Posterior vena cava (tissue), 2 donors: ENCODE measurements at regions not wholly inside any gene's neighbourhood (a gene's known extent, or its start where the extent isn't known, plus 50 kb on each side); places are given as distances from the start of the nearest gene placed in this dataset.

Experiments
- DNase-seq: peaks from one replicate; pipeline ENCODE4 v3.0.0-alpha.2; 2020; ENCODE audit warnings: low spot score
- intact Hi-C, 2 donors: fragments of 100-400 bp; cut with DNase I; formaldehyde crosslinking; loops; one replicate each; pipeline versions ENCODE4 v1.14.1 to v1.14.2; 2022 to 2023
- donor health status: DM: yes; HTN: yes; CAD: no.
- donor health status: DM: yes; HTN: yes; CAD: no.

DNA sequence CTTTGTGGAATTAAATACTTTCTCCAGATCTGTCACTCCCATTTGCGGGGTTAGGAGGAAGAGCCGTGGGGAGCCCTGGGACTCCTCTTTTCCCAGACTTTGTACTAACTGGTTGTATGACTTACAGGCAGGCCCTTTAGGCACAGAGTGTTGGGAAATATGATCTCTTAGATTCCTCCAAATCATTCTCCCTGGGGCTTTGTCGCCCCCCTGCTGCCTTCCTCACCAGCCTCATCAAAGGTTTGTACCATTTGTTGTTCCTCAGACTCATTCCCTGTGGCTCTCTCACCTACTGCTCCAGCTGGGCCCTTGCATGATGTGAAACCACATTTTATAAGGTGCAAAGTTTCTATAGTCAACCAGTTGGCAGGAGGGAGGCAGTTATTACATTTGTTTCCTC is 56.4 kb downstream of the CRYGS start:
- intact Hi-C loops = no loop called here
- no peak for DNase-seq

DNA sequence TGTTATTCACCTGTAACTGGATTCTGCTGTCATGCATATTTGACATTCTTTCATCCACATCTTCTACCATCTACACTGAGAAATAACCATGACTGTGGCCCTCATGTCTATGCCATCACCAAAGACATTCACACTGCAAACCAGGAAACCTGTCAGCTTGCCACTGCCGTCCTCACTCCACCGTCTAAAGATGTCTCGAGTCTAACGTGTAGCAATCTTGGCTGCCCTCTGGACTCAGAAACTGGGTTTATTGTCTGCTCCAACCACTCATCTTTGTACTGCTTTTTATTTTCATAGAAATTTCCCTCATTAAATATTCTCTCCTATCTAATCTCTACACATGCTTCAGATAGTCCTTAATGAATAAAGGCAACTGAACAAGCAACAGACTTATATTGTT is 57.1 kb downstream of the CRYGS start:
- DNase-seq = no peak
- intact Hi-C loops = no loop called here

DNA sequence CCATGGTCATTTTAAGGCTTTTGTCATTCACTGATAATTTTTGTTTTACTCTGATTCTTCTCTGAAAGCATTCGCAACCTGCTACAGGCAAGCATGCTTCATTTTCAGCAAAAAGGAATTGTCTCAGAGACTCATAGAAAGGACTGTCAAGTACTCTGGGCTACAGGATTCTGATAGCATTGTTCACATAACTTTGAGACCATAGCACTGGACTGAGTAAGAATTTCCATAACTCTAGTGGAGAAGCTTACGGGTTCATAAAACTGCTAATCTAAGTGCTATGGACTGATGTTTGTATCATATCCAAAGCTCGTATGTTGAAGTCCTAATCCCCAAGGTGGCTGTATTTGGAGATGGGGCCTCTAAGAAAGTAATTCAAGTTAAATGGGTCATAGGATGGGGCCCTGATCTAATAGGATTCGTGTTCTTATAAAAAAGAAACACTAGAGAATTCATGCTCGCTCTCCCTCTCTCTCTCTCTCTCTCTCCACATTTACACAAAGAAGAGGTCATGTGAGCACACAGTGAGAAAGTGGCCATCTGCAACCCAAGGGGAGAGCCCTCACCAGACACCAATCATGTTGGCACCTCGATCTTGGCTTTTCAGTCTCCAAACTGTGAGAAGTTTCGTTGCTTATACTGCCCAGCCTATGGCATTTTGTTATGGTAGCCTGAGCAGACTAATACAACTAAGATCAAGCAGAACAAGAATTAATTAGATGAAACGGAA is 60.4 kb downstream of the CRYGS start:
- DNase-seq = no peak
- intact Hi-C loops = no loop called here

DNA sequence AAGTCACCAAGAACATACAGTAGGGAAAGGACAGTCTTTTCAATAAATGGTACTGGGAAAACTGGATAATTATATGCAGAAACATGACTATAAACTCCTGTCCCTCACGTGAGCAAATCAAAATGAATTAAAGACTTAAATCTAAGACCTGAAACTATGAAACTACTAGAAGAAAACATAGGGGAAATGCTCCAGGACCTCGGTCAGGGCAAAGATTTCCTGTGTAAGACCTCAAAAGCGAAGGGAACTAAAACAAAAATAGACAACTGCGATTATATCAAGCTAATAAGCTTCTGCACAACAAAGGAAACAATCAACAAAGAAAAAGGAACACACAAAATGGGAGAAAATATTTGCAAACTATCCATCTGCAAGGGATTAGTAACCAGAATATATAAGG is 62.7 kb downstream of the CRYGS start:
- intact Hi-C loops = no loop called here
- DNase-seq = no peak

DNA sequence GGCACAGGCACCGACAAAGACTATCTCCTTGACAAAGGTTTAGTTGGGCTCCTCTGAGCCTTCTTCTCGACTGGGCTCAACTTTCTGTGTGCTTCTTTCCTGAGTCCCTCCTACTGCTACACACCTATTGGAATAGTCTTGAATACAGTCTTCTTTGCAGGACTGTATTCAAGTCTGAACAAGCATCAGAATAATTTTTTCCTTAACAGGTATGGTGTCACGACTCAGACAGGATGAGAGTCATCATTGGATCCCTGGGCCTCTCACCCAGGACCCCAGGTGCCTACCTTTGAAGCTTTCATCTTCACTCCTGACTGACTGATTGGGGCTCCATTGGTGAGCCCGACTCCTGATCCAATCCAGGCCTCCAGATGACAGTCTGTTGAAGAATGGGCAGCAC is 66.3 kb downstream of the CRYGS start:
- intact Hi-C loops = no loop called here
- DNase-seq = no peak

DNA sequence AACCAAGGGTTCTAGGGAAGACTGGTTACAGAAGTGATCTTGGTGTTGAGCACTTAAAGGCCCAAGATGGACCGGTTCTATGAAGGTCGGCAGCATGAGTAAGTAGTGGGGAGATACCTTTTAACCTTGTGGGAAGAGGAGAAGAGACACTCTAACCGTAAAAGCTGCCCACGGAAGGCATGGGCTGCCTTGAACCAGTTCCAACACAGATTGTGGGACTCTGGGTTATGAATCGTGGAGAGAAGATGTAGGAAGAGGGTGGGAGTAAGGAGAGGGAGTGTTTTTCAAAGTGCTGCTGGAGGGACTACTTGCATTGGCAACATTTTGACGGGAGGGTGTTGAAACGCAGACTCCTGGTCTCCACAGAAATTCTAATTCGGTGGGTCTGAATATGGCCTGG is 67.1 kb downstream of the CRYGS start:
- DNase-seq = no peak
- intact Hi-C loops = no loop called here

DNA sequence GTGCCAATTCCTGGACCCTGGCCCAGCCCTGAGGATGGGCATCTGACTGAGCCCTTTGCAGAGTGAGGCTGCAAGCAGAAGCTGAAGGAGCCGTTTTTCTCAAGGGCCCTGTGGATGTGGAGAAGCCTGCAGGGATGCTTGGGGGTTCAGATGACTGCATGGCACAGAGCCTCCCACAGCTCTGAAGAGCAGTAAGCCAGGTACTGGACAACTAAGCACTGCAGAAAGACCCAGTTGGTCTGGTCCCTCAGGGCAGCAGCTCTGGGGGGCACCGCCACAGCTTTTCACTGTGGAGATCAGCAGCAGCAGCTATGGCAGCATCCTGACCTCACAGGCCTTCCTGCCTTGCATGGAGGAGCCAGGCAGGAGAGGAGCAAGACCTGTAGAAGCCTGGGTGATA is 67.6 kb downstream of the CRYGS start:
- DNase-seq = no peak
- intact Hi-C loops = no loop called here

DNA sequence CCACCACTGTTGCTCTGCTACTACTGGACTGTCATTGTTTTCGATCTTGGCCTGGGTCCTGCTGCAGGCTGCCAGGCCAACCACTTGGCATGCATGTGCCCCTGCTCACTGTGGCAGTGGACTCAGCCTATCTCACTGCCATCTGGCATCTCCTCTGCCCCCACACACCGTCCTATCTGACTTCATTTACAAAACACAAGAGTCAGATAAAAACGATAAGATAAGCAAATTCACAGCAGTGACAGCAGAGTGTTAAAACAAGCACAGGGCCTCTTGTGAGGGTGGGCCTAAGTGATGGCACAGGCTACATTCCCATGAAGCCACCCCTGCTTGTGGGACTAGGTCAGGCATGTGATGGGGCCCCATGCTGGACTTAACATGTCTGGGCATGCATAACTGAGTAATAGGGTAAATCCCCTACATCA is 68.1 kb downstream of the CRYGS start:
- no peak for DNase-seq
- intact Hi-C loops = no loop called here

DNA sequence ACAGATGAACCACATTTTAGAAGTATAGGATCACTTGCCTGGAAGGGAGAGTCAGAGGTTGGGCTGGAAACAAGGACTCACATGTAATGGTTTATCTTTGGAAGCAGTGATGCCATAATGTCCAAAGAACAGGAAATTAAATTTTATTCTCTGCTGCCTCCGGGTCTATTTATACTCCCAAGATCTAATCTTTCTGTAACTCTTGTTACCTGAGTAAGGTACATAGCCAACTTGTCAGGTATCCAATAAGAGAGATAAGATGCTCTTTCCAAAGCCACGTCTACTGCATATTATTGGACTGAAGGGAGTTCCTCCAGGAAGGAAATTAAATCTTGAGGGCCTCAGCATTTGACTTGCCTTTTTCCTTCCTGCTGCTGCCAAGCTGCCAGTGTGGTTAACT is 71.0 kb downstream of the CRYGS start:
- intact Hi-C loops = no loop called here

DNA sequence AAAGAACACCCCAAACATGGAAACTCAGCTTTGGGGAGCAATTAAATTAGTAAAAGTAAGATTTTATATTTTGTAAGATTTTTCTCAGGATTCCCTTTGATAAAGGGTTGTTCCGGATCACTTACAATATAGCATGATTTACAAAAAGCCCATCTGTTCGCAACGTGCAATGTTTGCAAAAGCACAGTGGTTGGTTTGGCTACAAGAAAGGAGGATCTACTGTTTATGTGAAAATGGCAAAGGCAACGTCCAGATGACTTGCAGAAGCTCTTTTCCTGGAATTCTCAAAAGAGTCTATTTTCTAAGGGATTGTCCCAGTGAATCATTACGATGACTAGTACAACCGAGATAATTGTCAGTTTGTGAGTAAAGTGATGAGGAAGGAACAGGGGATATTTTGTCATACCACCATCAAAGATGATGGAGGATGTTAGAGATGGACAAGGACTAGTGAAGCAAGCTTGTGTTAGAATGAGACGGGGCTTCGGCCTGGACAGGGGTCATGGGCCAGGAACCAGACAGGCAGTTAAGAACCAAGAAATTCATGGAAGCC is 71.6 kb downstream of the CRYGS start:
- no peak for DNase-seq
- intact Hi-C loops = no loop called here

More for the DNA sequence above, 71.0 kb downstream of the CRYGS start:
- DNase-seq = no peak

DNA sequence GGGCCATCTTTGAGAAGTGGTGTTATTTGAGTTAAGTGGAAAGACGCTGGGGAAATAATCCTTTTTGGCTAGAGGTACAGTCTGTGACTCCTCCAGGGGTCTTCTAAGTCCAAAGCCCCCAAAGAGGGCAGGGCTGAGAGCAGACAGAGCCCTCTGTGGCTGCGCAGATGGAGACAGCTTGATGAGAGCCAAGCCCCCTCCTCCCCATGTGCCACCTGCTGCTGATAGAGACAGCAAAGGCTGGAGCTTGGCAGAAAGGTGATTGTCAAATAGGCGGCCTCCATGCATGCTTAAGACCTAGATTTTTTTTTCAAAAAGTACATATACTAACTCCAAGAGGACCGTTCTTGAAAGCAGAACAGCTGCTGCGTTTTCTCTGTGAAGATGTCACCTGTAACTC is 72.4 kb downstream of the CRYGS start:
- no peak for DNase-seq
- intact Hi-C loops = no loop called here

DNA sequence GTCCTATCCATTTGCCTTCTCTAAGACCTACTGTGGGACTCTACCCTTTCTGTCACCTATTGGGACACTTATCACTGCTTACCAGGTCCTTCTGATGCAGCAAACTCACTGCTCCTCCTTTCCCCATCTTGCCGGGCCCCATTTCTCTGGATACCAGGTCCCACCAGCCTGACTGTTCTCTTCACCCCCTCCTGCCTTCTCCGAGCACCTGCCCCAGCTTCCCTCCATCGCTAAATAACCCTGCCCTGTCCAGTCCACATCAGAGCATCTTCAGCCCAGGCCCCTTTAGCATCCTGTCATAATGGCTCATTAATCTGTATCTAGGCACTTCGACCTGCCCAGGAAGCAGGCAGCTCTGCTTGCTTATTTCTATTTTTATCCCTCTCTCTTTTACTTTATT is 74.7 kb downstream of the CRYGS start:
- intact Hi-C loops = no loop called here
- no peak for DNase-seq

DNA sequence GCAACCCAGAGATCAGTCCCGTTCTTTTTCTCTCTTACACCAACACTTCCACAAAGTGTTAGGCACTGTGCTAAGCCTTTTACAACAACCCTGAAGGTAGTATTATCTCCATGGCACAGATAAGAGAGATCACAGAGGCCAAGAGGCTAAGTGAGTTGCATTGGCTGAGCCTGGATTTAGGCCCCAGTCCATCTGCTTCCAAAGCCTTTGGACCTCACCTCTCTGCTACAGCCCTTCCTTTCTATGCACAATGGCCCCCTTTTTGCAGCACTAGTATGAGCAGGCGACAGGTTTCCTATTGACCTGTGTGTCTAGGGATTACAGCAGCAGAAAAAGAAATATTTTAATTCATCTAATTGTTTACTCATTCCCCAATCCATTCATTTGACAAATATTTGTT is 76.2 kb downstream of the CRYGS start:
- intact Hi-C loops = no loop called here
- no peak for DNase-seq

DNA sequence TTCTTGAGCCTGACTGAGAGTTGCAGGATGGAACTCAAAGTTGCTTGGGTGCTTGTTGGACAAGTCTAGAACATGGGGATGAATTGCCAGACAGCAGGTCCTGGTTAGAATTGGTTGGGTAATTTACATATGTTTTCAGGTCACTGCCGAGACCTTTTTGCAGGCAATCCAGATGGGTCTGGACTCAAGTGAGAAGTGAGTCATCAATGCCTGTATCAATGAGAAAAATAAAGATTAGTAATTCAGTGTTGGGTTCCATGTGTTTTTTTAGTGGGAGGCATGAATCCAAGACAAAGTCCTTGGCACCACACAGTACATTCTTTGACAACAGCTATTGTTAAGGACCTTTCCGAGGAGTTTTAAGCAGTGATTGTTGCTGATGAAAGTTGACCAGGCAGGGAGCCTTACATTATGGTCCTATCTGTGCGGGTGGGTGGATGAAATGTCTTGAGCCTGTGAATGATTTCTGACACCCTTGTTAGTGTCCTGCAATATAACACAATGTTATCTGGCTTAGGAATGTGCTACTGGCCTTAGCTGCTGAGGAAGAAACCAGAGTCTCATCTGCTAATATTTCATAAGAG is 77.7 kb downstream of the CRYGS start:
- DNase-seq = no peak
- intact Hi-C loops = no loop called here

DNA sequence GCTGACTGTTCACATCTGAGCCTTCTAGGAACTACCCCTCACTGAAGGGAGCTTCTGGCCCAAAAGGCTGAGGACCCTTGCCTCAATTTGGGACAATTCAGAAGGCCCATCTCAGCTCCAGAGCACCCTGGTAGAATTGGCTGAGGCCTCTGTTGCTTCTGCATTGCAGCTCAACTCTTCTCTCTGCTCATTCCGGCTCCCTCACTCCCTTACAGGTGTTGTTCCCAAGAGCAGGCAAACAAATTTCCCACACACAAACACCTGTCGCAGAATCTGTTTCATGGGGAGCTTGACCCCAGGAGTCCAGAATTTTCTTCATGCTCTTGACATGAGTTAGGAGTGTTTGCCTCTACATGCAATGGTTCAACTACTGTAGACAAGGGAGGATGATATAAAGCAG is 78.7 kb downstream of the CRYGS start:
- DNase-seq = no peak
- intact Hi-C loops = no loop called here

DNA sequence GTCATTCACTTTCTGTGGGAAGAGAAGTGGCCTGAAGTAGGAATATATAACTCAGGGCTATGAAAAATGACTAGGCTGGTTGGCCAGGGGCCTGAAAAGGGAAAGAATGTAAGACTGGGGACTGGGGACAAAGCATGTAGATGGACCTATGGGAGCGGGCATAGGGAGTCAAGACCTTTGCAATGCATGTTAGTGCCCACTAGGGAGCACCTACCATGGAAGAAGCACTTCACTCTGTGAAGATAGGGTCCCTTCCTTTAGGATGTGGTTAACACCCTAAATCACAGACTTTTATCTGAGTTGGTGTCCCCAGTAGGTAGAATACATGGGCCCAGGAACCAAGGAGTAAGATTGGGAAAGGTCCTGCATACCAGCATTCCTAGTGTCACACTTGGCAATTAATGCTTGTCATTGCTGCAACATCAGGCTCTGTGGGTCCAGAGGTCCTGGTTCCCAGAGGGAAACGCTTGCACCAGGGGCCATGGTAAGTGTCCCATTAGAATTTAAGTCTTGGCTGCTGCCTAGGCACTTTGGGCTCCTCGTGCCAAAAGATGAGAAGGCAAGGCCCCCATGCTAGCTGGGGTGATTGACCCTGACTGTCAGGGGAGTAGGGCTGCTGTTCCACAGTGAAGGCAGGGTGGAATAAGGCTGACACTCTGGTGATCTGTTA is 79.6 kb downstream of the CRYGS start:
- DNase-seq = no peak
- intact Hi-C loops = no loop called here

DNA sequence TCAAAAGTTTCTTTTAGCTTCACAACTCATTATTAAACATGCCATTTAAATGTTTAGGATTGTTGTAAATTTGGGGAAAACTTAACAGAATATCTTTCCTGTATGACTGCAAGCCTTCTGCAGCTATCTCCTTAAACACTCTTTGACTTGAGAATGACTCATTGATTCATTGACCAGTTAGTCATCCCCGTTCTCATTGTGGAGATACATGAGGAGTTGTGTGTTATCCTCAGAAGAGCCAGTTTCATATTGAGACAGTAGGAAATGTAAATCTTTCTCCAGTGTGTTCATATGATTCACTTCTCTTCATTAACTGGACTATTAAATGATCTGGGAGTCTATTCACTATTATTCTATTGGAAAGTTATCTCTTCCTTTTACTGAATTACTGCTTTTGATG is 83.0 kb downstream of the CRYGS start:
- no peak for DNase-seq
- intact Hi-C loops = no loop called here

DNA sequence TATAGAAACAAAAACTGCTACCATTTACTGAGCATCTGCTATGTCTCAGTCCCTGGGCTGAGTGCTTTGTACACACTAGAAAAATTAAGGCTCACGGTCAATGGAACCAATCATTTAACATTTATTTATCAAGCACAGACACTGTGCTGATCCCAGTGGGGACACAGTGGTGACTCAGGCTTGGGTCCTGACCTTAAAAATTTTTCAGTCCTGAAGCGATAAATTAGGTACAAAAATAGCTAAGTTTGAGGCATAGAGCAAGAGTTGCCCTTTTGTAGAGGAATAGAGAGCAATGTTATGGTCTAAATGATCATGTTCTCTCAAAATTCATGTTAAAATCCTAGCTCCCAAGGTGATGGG is 85.1 kb downstream of the CRYGS start:
- intact Hi-C loops = no loop called here
- no peak for DNase-seq

DNA sequence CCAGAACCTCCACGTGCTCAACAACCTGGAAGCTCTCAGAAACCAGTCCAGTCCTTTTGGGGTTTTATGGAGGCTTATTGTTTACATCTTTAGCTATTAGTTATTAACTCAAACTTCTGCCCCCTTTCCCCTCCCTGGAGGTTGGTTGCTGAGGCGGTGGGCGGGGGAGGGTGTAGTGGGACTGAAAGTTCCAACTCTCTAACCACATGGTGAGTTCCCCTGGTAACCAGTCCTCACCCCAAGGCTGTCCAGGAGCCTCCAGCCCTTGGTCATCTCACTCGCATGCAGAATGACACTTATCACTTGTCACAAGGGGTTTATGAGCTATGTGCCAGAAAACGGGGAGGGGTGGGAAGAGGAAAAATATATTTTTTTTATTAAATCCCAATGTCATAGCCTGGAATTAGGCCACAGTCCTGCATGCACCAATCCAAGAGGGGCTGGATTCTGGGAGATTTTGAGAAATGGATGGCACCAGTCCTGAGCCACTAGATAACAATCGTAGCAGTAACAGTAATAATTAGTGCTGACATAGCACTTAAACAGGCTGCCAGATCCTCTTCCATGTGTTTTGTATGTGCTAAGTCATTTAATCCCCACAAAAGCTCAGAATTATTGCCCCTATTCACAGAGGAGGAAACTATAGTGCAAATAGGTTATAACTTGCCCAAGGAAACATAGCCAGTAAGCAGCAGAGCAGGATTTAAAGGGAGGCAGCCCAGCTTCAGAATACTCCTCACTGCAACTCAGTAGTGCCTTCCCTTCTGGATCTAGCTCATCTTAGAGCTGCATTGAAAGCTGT is 85.7 kb downstream of the CRYGS start:
- intact Hi-C loops = no loop called here
- no peak for DNase-seq

DNA sequence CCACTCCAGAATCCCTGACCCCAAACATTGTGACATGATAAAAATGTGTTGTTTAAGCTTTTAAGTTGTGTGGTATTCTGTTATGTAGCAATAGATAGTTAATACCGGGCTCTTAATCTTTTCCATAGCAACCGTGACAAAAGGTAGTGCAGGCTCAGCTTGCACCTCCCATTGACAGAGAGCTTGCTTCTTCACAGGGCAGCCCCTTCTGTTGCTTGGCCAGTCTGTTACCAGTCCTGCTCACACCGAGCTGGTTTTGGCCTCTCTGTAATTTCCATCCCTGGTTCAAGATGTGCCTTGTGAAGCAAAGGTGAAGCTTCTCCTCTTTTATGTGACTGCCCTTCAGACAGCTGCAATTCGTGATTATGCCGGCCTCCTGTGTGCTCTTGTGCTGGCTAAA is 86.9 kb downstream of the CRYGS start:
- DNase-seq = no peak
- intact Hi-C loops = no loop called here
